ENCODE measurements at regions not wholly inside any gene's neighbourhood (a gene's known extent, or its start where the extent isn't known, plus 50 kb on each side); places are given as distances from the start of the nearest gene placed in this dataset.

- no peak for DNase-seq (ENCODE audit: low spot score)
- Histone ChIP-seq H3K9me2 (ENCODE audit: insufficient read depth, low read length) (no peaks in the 10 kb centered on the region), H3K4me2 (ENCODE audit: low read length) (no peak overlapping the region), H2AFZ (ENCODE audit: low read length) (no peak overlapping the region), H3K4me3 (ENCODE audit: low read depth, low read length, poor library complexity, severe bottlenecking) (no peak overlapping the region), H3K4me1 (ENCODE audit: insufficient read depth, low read length, poor library complexity, severe bottlenecking) (no peaks in the 10 kb centered on the region), H3K79me2 (ENCODE audit: insufficient read depth, low read depth, low read length) (no peaks in the 10 kb centered on the region), H3K27ac (ENCODE audit: low read depth, low read length, poor library complexity, severe bottlenecking) (no peak overlapping the region), H3K36me3 (ENCODE audit: insufficient read depth, low read length) (no peaks in the 10 kb centered on the region), H3K9me3 (ENCODE audit: low read length) (no peaks in the 10 kb centered on the region), H4K20me1 (ENCODE audit: insufficient read depth, low read length) (no peaks in the 10 kb centered on the region)
- POLR2A ChIA-PET: no interaction called here
- CTCF ChIA-PET (ENCODE audit: unreplicated experiment): no interaction called here
- BruUV-seq (replicated peaks): no TSS peak
- TF ChIP-seq CTCF (conservative IDR thresholded peaks at IDR 0.05; ENCODE audit: low read length): no peak
- no peak for TF ChIP-seq EZH2phosphoT487 (IDR thresholded peaks at IDR 0.05; ENCODE audit: borderline replicate concordance, low read depth, low read length)
- intact Hi-C loops (cut with micrococcal nuclease; ENCODE audit: unreplicated experiment): no loop called here
These were observed 1269.8 kb downstream of the XPNPEP1 start for GRCh38 chr10:108653531-108653930.

- no TSS peak for BruUV-seq (replicated peaks)
- DNase-seq (ENCODE audit: low spot score): no peak
- intact Hi-C loops (cut with micrococcal nuclease; ENCODE audit: unreplicated experiment): no loop called here
These were observed 1284.3 kb downstream of the XPNPEP1 start for GRCh38 chr10:108639010-108639409.

GRCh38 chr10:108638225-108638624 lies 1285.1 kb downstream of the XPNPEP1 start:
- no peaks in the 10 kb centered on the region for H3K4me1 ChIP-seq (ENCODE audit: insufficient read depth, low read length, poor library complexity, severe bottlenecking)
- H3K9me3 ChIP-seq (ENCODE audit: low read length): no peaks in the 10 kb centered on the region
- BruUV-seq (replicated peaks): no TSS peak
- intact Hi-C loops (cut with micrococcal nuclease; ENCODE audit: unreplicated experiment): no loop called here
- CTCF ChIA-PET (ENCODE audit: unreplicated experiment): no interaction called here
- H3K4me2 ChIP-seq (ENCODE audit: low read length): no peak overlapping the region
- no peaks in the 10 kb centered on the region for H3K79me2 ChIP-seq (ENCODE audit: insufficient read depth, low read depth, low read length)
- no peaks in the 10 kb centered on the region for H3K36me3 ChIP-seq (ENCODE audit: insufficient read depth, low read length)
- TF ChIP-seq CTCF (conservative IDR thresholded peaks at IDR 0.05; ENCODE audit: low read length) (no peak), EZH2phosphoT487 (IDR thresholded peaks at IDR 0.05; ENCODE audit: borderline replicate concordance, low read depth, low read length) (no peak)
- H3K4me3 ChIP-seq (ENCODE audit: low read depth, low read length, poor library complexity, severe bottlenecking): no peak overlapping the region
- no peak overlapping the region for H2AFZ ChIP-seq (ENCODE audit: low read length)
- H4K20me1 ChIP-seq (ENCODE audit: insufficient read depth, low read length): no peaks in the 10 kb centered on the region
- no peaks in the 10 kb centered on the region for H3K9me2 ChIP-seq (ENCODE audit: insufficient read depth, low read length)
- no peak overlapping the region for H3K27ac ChIP-seq (ENCODE audit: low read depth, low read length, poor library complexity, severe bottlenecking)
- DNase-seq (ENCODE audit: low spot score): no peak
- POLR2A ChIA-PET: no interaction called here

More at GRCh38 chr10:108639010-108639409, 1284.3 kb downstream of the XPNPEP1 start:
- no peak overlapping the region for H2AFZ ChIP-seq (ENCODE audit: low read length)
- ChIA-PET CTCF (ENCODE audit: unreplicated experiment) (no interaction called here), POLR2A (no interaction called here)
- H3K79me2 ChIP-seq (ENCODE audit: insufficient read depth, low read depth, low read length): no peaks in the 10 kb centered on the region
- H3K27ac ChIP-seq (ENCODE audit: low read depth, low read length, poor library complexity, severe bottlenecking): no peak overlapping the region
- H3K9me3 ChIP-seq (ENCODE audit: low read length): no peaks in the 10 kb centered on the region
- H3K9me2 ChIP-seq (ENCODE audit: insufficient read depth, low read length): no peaks in the 10 kb centered on the region
- no peak overlapping the region for H3K4me2 ChIP-seq (ENCODE audit: low read length)
- no peak overlapping the region for H3K4me3 ChIP-seq (ENCODE audit: low read depth, low read length, poor library complexity, severe bottlenecking)
- no peaks in the 10 kb centered on the region for H3K4me1 ChIP-seq (ENCODE audit: insufficient read depth, low read length, poor library complexity, severe bottlenecking)
- no peaks in the 10 kb centered on the region for H3K36me3 ChIP-seq (ENCODE audit: insufficient read depth, low read length)
- H4K20me1 ChIP-seq (ENCODE audit: insufficient read depth, low read length): no peaks in the 10 kb centered on the region
- no peak for TF ChIP-seq CTCF (conservative IDR thresholded peaks at IDR 0.05; ENCODE audit: low read length)
- TF ChIP-seq EZH2phosphoT487 (IDR thresholded peaks at IDR 0.05; ENCODE audit: borderline replicate concordance, low read depth, low read length): no peak

Data from OCI-LY7 (cell line).